Caco-2 (cell line): ENCODE measurements at regions not wholly inside any gene's neighbourhood (a gene's known extent, or its start where the extent isn't known, plus 50 kb on each side); places are given as distances from the start of the nearest gene placed in this dataset.
"Not testable (repeated sequence)": the region's sequence is repeated elsewhere in the genome, so short reads cannot be mapped to it uniquely, and the experiment has no call there.

Source experiments
- BruUV-seq: library from RNA; stranded (reverse); fragments of 400-500 nt; replicated peaks from 2 replicates; lab custom pipeline; 2021; lab: Mats Ljungman, UMichigan
- CTCF ChIA-PET: fragments of 300-600 bp; sonication (Branson Sonifier 250); formaldehyde crosslinking; loops from one replicate; lab custom pipeline; 2022; ENCODE audit warnings: antibody characterized with exemption; lab: Charles Lee
- POLR2A ChIA-PET: fragments of 300-600 bp; sonication (Branson Sonifier 250); formaldehyde crosslinking; loops from one replicate; lab custom pipeline; 2022; ENCODE audit warnings: antibody characterized with exemption; lab: Charles Lee
- DNase-seq, 2 experiments: peaks; one replicate each; pipeline versions ENCODE4 v3.0.0 to v3.0.0-alpha.2; 2020 to 2022
- H3K27me3 ChIP-seq: replicated peaks from 2 replicates; pipeline ENCODE4 v1.6.0; 2011; ENCODE audit warnings: low read length; ENCODE audit not compliant: control insufficient read depth, insufficient read depth
- H3K36me3 ChIP-seq: 2 replicates; pipeline ENCODE4 v1.5.1; 2011; ENCODE audit warnings: low read length; ENCODE audit not compliant: control insufficient read depth, insufficient read depth
- H3K4me1 ChIP-seq: fragments of 250-450 bp; sonication (Bioruptor Pico); 2 replicates; pipeline ENCODE4 v1.5.1; 2020; ENCODE audit warnings: mild to moderate bottlenecking
- H3K4me3 ChIP-seq: 2 replicates; pipeline ENCODE4 v1.5.1; 2011; ENCODE audit warnings: low read depth, mild to moderate bottlenecking, control low read depth, low read length
- H3K9me3 ChIP-seq: fragments of 250-450 bp; sonication (Bioruptor Pico); 2 replicates; pipeline ENCODE4 v1.5.1; 2020; ENCODE audit warnings: mild to moderate bottlenecking, moderate library complexity
- H3K27ac Mint-ChIP-seq: one replicate; pipeline ENCODE4 v1.8.0; 2022; ENCODE audit warnings: mixed read lengths; ENCODE audit not compliant: unreplicated experiment
- H3K27me3 Mint-ChIP-seq: one replicate; pipeline ENCODE4 v1.8.0; 2022; ENCODE audit warnings: mixed read lengths; ENCODE audit not compliant: insufficient read depth, unreplicated experiment
- H3K36me3 Mint-ChIP-seq: one replicate; pipeline ENCODE4 v1.8.0; 2022; ENCODE audit warnings: mild to moderate bottlenecking, mixed read lengths; ENCODE audit not compliant: insufficient read depth, unreplicated experiment
- H3K4me1 Mint-ChIP-seq: one replicate; pipeline ENCODE4 v1.8.0; 2022; ENCODE audit warnings: low read depth, mixed read lengths; ENCODE audit not compliant: unreplicated experiment
- H3K4me3 Mint-ChIP-seq: one replicate; pipeline ENCODE4 v1.8.0; 2022; ENCODE audit warnings: mild to moderate bottlenecking, moderate library complexity, mixed read lengths; ENCODE audit not compliant: unreplicated experiment
- H3K9me3 Mint-ChIP-seq: one replicate; pipeline ENCODE4 v1.8.0; 2022; ENCODE audit warnings: mixed read lengths; ENCODE audit not compliant: unreplicated experiment
- intact Hi-C: fragments of 100-400 bp; cut with micrococcal nuclease; formaldehyde crosslinking; loops from one replicate; pipeline ENCODE4 v1.10.0; 2022; ENCODE audit not compliant: unreplicated experiment
- TF ChIP-seq, protein P1 (sequence below), 2 experiments: fragments of 200-600 bp in 1 of 2; IDR thresholded peaks; 1 replicate in 1 of 2; 2 replicates in 1 of 2; pipeline versions ENCODE4 v1.5.1 to v1.8.0; 2011 to 2022; ENCODE audit warnings: antibody characterized with exemption in 1 of 2, control low read depth in 1 of 2, inconsistent platforms in 1 of 2, low read depth in 1 of 2, low read length in 1 of 2, mild to moderate bottlenecking in 1 of 2, moderate library complexity in 1 of 2; ENCODE audit not compliant: insufficient read depth in 1 of 2, severe bottlenecking in 1 of 2, unreplicated experiment in 1 of 2

GRCh38 chr1:93758842-93759515, 77.3 kb upstream of the BCAR3 start:
- H3K4me3 Mint-ChIP-seq = no peak overlapping the region
- Histone ChIP-seq H3K9me3 (no peaks in the 10 kb centered on the region), H3K4me3 (no peak overlapping the region), H3K27me3 (no peaks in the 10 kb centered on the region), H3K36me3 (no peaks in the 10 kb centered on the region), H3K4me1 (peaks cover 8% of the 10 kb centered on the region)
- ChIA-PET POLR2A (no interaction called here), CTCF (no interaction called here)
- no TSS peak for BruUV-seq
- H3K36me3 Mint-ChIP-seq = no peaks in the 10 kb centered on the region
- no peaks in the 10 kb centered on the region for H3K27me3 Mint-ChIP-seq
- no peaks in the 10 kb centered on the region for H3K4me1 Mint-ChIP-seq
- H3K9me3 Mint-ChIP-seq = no peaks in the 10 kb centered on the region
- no peak overlapping the region for H3K27ac Mint-ChIP-seq
- no peak for DNase-seq
- TF ChIP-seq, protein P1, sequence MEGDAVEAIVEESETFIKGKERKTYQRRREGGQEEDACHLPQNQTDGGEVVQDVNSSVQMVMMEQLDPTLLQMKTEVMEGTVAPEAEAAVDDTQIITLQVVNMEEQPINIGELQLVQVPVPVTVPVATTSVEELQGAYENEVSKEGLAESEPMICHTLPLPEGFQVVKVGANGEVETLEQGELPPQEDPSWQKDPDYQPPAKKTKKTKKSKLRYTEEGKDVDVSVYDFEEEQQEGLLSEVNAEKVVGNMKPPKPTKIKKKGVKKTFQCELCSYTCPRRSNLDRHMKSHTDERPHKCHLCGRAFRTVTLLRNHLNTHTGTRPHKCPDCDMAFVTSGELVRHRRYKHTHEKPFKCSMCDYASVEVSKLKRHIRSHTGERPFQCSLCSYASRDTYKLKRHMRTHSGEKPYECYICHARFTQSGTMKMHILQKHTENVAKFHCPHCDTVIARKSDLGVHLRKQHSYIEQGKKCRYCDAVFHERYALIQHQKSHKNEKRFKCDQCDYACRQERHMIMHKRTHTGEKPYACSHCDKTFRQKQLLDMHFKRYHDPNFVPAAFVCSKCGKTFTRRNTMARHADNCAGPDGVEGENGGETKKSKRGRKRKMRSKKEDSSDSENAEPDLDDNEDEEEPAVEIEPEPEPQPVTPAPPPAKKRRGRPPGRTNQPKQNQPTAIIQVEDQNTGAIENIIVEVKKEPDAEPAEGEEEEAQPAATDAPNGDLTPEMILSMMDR (IDR thresholded peaks at IDR 0.05; ENCODE audit: insufficient read depth in 1 of 2, low read depth in 1 of 2, low read length in 1 of 2, severe bottlenecking in 1 of 2, unreplicated experiment in 1 of 2) = no peak
- intact Hi-C loops = no loop called here

- no peaks in the 10 kb centered on the region for H3K36me3 ChIP-seq
- peaks cover 8% of the 10 kb centered on the region for H3K4me1 ChIP-seq
- intact Hi-C loops = no loop called here
- no peak overlapping the region for H3K4me3 Mint-ChIP-seq
- H3K27me3 Mint-ChIP-seq = no peaks in the 10 kb centered on the region
- H3K9me3 Mint-ChIP-seq = no peaks in the 10 kb centered on the region
- TF ChIP-seq, protein P1 (IDR thresholded peaks at IDR 0.05; ENCODE audit: insufficient read depth in 1 of 2, low read depth in 1 of 2, low read length in 1 of 2, severe bottlenecking in 1 of 2, unreplicated experiment in 1 of 2) = no peak
- H3K27ac Mint-ChIP-seq = no peak overlapping the region
- CTCF ChIA-PET = no interaction called here
- no TSS peak for BruUV-seq
- no peak for DNase-seq
- no peaks in the 10 kb centered on the region for H3K9me3 ChIP-seq
- H3K36me3 Mint-ChIP-seq = no peaks in the 10 kb centered on the region
- no peaks in the 10 kb centered on the region for H3K4me1 Mint-ChIP-seq
- no peak overlapping the region for H3K4me3 ChIP-seq
- H3K27me3 ChIP-seq = no peaks in the 10 kb centered on the region
- POLR2A ChIA-PET = no interaction called here
Measured at GRCh38 chr1:93757256-93758036, 75.8 kb upstream of the BCAR3 start.

DNA sequence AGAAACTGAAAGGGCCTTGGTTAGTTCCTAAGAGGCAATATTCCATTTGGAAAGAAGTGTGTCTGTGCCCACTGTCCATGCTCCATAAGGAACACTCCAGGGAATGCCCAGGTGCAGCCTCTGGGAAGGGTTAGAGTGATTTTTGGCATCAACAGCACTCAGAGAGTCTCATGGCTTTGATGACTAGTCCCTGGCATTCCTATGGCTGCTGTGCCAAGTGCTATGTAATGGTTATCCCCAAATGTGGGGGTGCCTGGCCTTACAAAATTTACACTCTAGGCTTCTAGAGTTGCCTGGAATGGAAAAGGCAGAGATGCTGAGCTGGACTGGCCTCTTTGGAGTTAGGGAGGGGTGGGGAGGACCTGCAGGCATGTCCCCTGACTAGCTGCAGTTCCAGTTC, 75.0 kb upstream of the BCAR3 start:
- Histone ChIP-seq H3K4me3 (no peak overlapping the region), H3K27me3 (no peaks in the 10 kb centered on the region), H3K36me3 (no peaks in the 10 kb centered on the region), H3K4me1 (peaks cover 8% of the 10 kb centered on the region), H3K9me3 (no peaks in the 10 kb centered on the region)
- intact Hi-C loops = no loop called here
- POLR2A ChIA-PET = no interaction called here
- DNase-seq = no peak
- no peaks in the 10 kb centered on the region for H3K27me3 Mint-ChIP-seq
- no peaks in the 10 kb centered on the region for H3K9me3 Mint-ChIP-seq
- CTCF ChIA-PET = no interaction called here
- no peaks in the 10 kb centered on the region for H3K4me1 Mint-ChIP-seq
- H3K27ac Mint-ChIP-seq = peak overlapping the region; percentile 52
- no peak overlapping the region for H3K4me3 Mint-ChIP-seq
- TF ChIP-seq, protein P1 (IDR thresholded peaks at IDR 0.05; ENCODE audit: insufficient read depth in 1 of 2, low read depth in 1 of 2, low read length in 1 of 2, severe bottlenecking in 1 of 2, unreplicated experiment in 1 of 2) = no peak
- no TSS peak for BruUV-seq
- H3K36me3 Mint-ChIP-seq = no peaks in the 10 kb centered on the region

DNA sequence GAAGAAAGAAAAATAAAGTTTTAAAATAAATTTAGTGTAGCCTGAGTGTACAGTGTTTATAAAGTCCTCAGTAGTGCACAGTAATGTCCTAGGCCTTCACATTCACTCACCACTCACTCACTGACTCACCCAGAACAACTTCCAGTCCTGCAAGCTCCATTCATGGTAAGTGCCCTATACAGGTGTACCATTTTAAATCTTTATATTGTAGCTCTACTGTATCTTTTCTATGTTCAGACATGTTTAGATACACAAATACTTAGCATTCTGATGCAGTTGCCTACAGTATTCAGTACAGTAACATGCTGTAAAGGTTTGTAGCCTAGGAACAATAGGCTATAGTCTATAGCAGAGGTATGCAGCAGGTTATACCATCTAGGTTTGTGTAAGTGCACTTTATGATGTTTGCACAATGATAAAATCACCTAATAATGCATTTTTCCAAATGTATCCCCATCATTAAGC, 73.6 kb upstream of the BCAR3 start:
- H3K27ac Mint-ChIP-seq, H3K27me3 ChIP-seq, H3K4me1 Mint-ChIP-seq, H3K36me3 Mint-ChIP-seq, H3K36me3 ChIP-seq, H3K27me3 Mint-ChIP-seq, H3K9me3 Mint-ChIP-seq, DNase-seq, H3K4me1 ChIP-seq, POLR2A ChIA-PET, intact Hi-C loops, CTCF ChIA-PET, H3K4me3 Mint-ChIP-seq, BruUV-seq, H3K9me3 ChIP-seq, H3K4me3 ChIP-seq: not testable (repeated sequence)
